Esophagus muscularis mucosa (tissue), 4 donors: ENCODE measurements at regions not wholly inside any gene's neighbourhood (a gene's known extent, or its start where the extent isn't known, plus 50 kb on each side); places are given as distances from the start of the nearest gene placed in this dataset.

Source experiments
- DNase-seq: peaks from one replicate; pipeline ENCODE4 v3.0.0-alpha.2; 2017; ENCODE audit errors: extremely low spot score
- H3K27ac ChIP-seq, 4 donors: fragments of 200-600 bp; sonication (generic); replicated peaks in 1 of 4; 1 replicate in 3 of 4; 2 replicates in 1 of 4; pipeline ENCODE4 v1.5.1; 2016 to 2019; ENCODE audit warnings: mild to moderate bottlenecking in 1 of 4
- H3K27me3 ChIP-seq, 4 donors: fragments of 200-600 bp; sonication (generic); one replicate each; pipeline versions ENCODE4 v1.5.1 to v1.6.0; 2016 to 2019
- H3K36me3 ChIP-seq, 4 donors: fragments of 200-600 bp; sonication (generic); one replicate each; pipeline ENCODE4 v1.5.1; 2016 to 2019
- H3K4me1 ChIP-seq, 4 donors: fragments of 200-600 bp; sonication (generic); one replicate each; pipeline ENCODE4 v1.5.1; 2016 to 2019
- H3K4me3 ChIP-seq, 4 donors: fragments of 200-600 bp; sonication (generic); 1 replicate in 2 of 4; 2 replicates in 2 of 4; pipeline ENCODE4 v1.5.1; 2016 to 2019; ENCODE audit warnings: mild to moderate bottlenecking in 4 of 4, moderate library complexity in 1 of 4
- H3K9me3 ChIP-seq, 4 donors: fragments of 200-600 bp; sonication (generic); 1 replicate in 3 of 4; 2 replicates in 1 of 4; pipeline ENCODE4 v1.5.1; 2016 to 2019
- EP300 ChIP-seq: sonication (generic); formaldehyde crosslinking; IDR thresholded peaks from one replicate; pipeline ENCODE4 v1.6.1; 2017; ENCODE audit warnings: antibody characterized with exemption
- POLR2A ChIP-seq: fragments of 450-650 bp; IDR thresholded peaks from one replicate; pipeline ENCODE4 v1.6.1; 2017; ENCODE audit warnings: antibody characterized with exemption, moderate library complexity, mild to moderate bottlenecking, low read depth
- POLR2AphosphoS5 ChIP-seq, 2 donors: sonication (generic); formaldehyde crosslinking; IDR thresholded peaks; one replicate each; pipeline ENCODE4 v1.6.1; 2017; ENCODE audit warnings: antibody characterized with exemption in 2 of 2
- WGBS: methylation state at CpG from one replicate; pipeline ENCODE4 v1.1.5; 2018; 5-methylcytosine and 5-hydroxymethylcytosine counted together
- intact Hi-C: fragments of 100-400 bp; cut with DNase I; formaldehyde crosslinking; loops from one replicate; pipeline ENCODE4 v1.15.1; 2023
- TF ChIP-seq, protein P1 (sequence below), 3 experiments: fragments of 200-600 bp in 2 of 3; fragments of 450-650 bp in 1 of 3; sonication (generic) in 2 of 3; IDR thresholded peaks; one replicate each; pipeline ENCODE4 v1.5.1; 2017 to 2019; ENCODE audit warnings: antibody characterized with exemption in 3 of 3, mild to moderate bottlenecking in 2 of 3, moderate library complexity in 1 of 3

DNA sequence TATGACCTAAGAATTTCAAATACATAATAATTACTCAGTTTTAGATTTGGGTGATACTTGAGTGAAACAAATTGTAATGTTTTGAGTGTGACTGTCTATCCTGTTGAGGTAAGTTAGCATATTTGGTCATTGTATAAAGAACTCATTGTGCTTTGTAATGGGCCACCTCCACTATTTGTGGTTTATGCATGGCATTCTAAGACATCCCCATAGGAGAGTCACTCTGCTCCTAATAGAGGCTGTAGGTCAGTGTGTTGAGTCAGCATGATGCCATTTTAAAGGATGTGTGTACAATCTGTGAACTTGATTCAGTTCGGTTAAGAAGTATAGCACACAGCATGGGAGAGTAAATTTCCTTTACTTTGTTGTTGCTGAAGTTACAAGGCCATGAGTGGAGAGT lies 1112.4 kb downstream of the JRKL start:
- no peak overlapping the region for H3K27ac ChIP-seq
- no peaks in the 10 kb centered on the region for H3K27me3 ChIP-seq
- no peak for DNase-seq
- WGBS = 86% methylated on average over 1 of the region's 1 CpG
- H3K4me3 ChIP-seq = no peak overlapping the region
- peaks cover 0 to 2% (median 0%) of the 10 kb centered on the region in 4 donors for H3K9me3 ChIP-seq
- no peaks in the 10 kb centered on the region for H3K36me3 ChIP-seq
- TF ChIP-seq POLR2AphosphoS5 (IDR thresholded peaks at IDR 0.05) = no peak
- no peak for TF ChIP-seq POLR2A
- TF ChIP-seq, protein P1, sequence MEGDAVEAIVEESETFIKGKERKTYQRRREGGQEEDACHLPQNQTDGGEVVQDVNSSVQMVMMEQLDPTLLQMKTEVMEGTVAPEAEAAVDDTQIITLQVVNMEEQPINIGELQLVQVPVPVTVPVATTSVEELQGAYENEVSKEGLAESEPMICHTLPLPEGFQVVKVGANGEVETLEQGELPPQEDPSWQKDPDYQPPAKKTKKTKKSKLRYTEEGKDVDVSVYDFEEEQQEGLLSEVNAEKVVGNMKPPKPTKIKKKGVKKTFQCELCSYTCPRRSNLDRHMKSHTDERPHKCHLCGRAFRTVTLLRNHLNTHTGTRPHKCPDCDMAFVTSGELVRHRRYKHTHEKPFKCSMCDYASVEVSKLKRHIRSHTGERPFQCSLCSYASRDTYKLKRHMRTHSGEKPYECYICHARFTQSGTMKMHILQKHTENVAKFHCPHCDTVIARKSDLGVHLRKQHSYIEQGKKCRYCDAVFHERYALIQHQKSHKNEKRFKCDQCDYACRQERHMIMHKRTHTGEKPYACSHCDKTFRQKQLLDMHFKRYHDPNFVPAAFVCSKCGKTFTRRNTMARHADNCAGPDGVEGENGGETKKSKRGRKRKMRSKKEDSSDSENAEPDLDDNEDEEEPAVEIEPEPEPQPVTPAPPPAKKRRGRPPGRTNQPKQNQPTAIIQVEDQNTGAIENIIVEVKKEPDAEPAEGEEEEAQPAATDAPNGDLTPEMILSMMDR (IDR thresholded peaks at IDR 0.05) = no peak
- TF ChIP-seq EP300 = no peak
- no peaks in the 10 kb centered on the region for H3K4me1 ChIP-seq
- intact Hi-C loops = no loop called here

DNA sequence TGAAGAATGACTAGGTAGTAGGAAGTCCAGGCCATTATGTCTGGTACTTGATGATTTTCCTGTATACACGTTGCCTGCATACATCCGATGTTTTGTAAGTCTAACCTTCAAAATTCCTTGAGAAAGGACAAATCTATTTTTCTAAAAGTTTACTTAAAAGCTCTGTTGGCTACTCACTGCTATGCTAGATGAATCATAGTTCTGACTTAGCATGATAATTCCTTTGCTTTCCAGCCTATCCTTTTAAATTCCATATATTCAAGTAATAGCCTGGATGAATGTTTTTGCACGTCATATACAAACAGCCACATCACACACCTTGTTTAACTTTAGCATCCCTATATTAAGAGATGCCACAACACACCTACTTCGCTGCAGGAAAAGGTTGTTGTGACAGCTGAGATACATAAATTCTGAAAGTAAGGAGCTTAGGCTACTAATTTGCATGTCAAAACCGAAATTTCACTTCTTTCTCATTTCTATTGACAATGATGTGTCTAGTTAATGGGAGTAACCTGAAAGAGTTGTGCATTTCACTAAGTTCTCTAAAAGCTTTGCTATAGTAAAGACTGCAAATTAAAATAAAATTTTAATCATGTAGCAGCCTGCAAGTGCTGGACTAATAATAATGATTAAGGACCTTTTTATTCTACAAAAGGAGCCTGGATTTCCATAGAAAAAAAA lies 1116.4 kb downstream of the JRKL start:
- H3K27ac ChIP-seq = no peak overlapping the region
- no peak for TF ChIP-seq EP300
- TF ChIP-seq POLR2A = no peak
- TF ChIP-seq POLR2AphosphoS5 (IDR thresholded peaks at IDR 0.05) = no peak
- TF ChIP-seq, protein P1 (IDR thresholded peaks at IDR 0.05) = no peak
- no peak for DNase-seq
- intact Hi-C loops = no loop called here
- H3K4me3 ChIP-seq = no peak overlapping the region
- no peaks in the 10 kb centered on the region for H3K4me1 ChIP-seq
- no peaks in the 10 kb centered on the region for H3K27me3 ChIP-seq
- no peaks in the 10 kb centered on the region for H3K36me3 ChIP-seq
- no peaks in the 10 kb centered on the region for H3K9me3 ChIP-seq
- WGBS = 69% methylated on average over 5 of the region's 5 CpGs

DNA sequence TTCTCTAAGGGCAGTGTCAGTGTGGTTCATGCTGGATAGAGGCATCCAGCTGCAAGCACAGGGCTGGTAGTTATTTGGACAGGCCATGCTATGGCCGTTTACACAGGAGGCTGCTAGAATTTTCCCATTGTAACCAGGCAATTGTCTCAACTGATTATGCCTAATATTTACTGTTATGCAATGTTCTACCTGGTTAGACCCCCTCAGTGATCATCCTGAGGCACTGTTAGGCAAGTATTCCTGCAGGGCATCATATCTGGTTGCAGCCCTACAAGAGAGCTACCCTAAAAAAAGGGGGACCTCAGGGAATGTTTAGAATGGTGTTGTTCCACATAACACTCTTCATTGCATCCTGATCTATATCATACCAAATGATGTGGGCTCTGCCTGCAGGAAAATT lies 1124.6 kb downstream of the JRKL start:
- intact Hi-C loops = no loop called here
- no peaks in the 10 kb centered on the region for H3K9me3 ChIP-seq
- WGBS = 75% methylated on average over 1 of the region's 1 CpG

DNA sequence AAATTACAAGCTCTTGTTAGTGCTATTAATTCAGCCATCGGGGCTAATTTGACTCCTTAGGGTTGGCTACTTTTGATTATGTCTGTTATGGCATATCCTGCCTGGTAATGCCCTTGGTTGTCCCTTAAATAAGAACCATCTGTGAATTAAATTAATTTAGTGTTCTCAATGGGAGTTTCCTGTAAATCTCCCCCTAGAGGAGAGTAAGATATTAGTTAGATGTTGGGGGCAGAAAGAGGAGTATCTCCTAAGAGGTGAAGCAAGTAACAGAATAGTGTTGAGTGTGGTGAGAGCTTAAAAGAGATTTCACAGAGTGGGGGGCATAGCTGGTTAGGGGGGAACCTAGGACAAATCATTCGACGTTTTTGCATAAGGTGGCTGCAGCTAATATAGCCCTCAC lies 1126.9 kb downstream of the JRKL start:
- H3K36me3 ChIP-seq = no peaks in the 10 kb centered on the region
- peaks cover 0 to 4% (median 0%) of the 10 kb centered on the region in 4 donors for H3K9me3 ChIP-seq
- intact Hi-C loops = no loop called here
- no peak for DNase-seq
- TF ChIP-seq, protein P1 (IDR thresholded peaks at IDR 0.05) = no peak
- TF ChIP-seq POLR2A (no peak), POLR2AphosphoS5 (IDR thresholded peaks at IDR 0.05) (no peak), EP300 (no peak)
- H3K4me1 ChIP-seq = no peaks in the 10 kb centered on the region
- WGBS = 83% methylated on average over 3 of the region's 3 CpGs
- H3K27me3 ChIP-seq = no peaks in the 10 kb centered on the region
- H3K27ac ChIP-seq = no peak overlapping the region
- no peak overlapping the region for H3K4me3 ChIP-seq

More for the DNA sequence above, 1124.6 kb downstream of the JRKL start:
- Histone ChIP-seq H3K27me3 (no peaks in the 10 kb centered on the region), H3K4me1 (no peaks in the 10 kb centered on the region), H3K27ac (no peak overlapping the region), H3K36me3 (no peaks in the 10 kb centered on the region), H3K4me3 (no peak overlapping the region)
- TF ChIP-seq EP300 (no peak), POLR2A (no peak)
- TF ChIP-seq, protein P1 (IDR thresholded peaks at IDR 0.05) = no peak
- no peak for DNase-seq

DNA sequence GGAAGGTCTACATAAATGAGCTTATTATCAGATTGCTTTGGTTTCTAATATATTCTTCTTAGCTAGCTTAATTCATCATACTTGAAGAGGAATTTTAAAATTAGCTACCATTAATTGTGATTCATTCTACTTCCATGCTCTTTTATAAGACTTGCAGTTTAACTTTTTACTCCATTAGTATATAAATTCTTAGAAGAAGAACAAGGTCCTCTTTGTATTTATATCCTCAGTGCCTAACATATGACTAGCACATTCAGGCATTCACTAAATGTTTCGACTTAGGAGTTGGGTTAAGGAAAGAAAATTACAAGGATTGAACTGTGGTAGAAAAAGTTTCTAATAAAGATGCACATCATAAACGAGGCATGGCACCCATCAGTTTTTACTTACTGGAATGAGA lies 1135.5 kb downstream of the JRKL start:
- Histone ChIP-seq H3K4me1 (no peaks in the 10 kb centered on the region), H3K4me3 (no peak overlapping the region), H3K27me3 (no peaks in the 10 kb centered on the region), H3K36me3 (no peaks in the 10 kb centered on the region), H3K9me3 (peaks cover 0 to 8% (median 0%) of the 10 kb centered on the region in 4 donors), H3K27ac (no peak overlapping the region)
- no peak for TF ChIP-seq POLR2AphosphoS5 (IDR thresholded peaks at IDR 0.05)
- TF ChIP-seq EP300 = no peak
- TF ChIP-seq, protein P1 (IDR thresholded peaks at IDR 0.05) = no peak
- TF ChIP-seq POLR2A = no peak
- WGBS = 53% methylated on average over 2 of the region's 2 CpGs
- no peak for DNase-seq
- intact Hi-C loops = no loop called here
